ENCODE measurements at regions not wholly inside any gene's neighbourhood (a gene's known extent, or its start where the extent isn't known, plus 50 kb on each side); places are given as distances from the start of the nearest gene placed in this dataset.

- peaks cover 23% of the 10 kb centered on the region for H3K27me3 Mint-ChIP-seq (ENCODE audit: insufficient read depth, unreplicated experiment)
- no peaks in the 10 kb centered on the region for H3K9me3 Mint-ChIP-seq (ENCODE audit: unreplicated experiment)
- H3K27ac Mint-ChIP-seq (ENCODE audit: low read depth, unreplicated experiment): no peak overlapping the region
- no TSS peak for BruUV-seq (replicated peaks)
- CTCF ChIA-PET: interaction anchor here (0.7 kb wide), 1 partner anchor 324 kb away, joined by 3 read pairs; no protein-coding TSS in a partner anchor
- intact Hi-C loops (cut with micrococcal nuclease): no loop called here
- H3K4me3 Mint-ChIP-seq (ENCODE audit: unreplicated experiment): no peak overlapping the region
- no peaks in the 10 kb centered on the region for H3K4me1 Mint-ChIP-seq (ENCODE audit: insufficient read depth, unreplicated experiment)
- TF ChIP-seq CTCF (IDR thresholded peaks at IDR 0.05; ENCODE audit: unreplicated experiment): no peak
- no peak for DNase-seq (ENCODE audit: unreplicated experiment)
- POLR2A ChIA-PET: interaction anchor here (0.6 to 0.9 kb wide), 2 partner anchors 10 to 208 kb away, joined by 3 read pairs; no protein-coding TSS in a partner anchor
- H3K36me3 Mint-ChIP-seq (ENCODE audit: insufficient read depth, unreplicated experiment): no peaks in the 10 kb centered on the region
Observed at GRCh38 chr7:133180717-133181116, 72.2 kb upstream of the EXOC4 start.

- no peak overlapping the region for H3K4me3 Mint-ChIP-seq (ENCODE audit: unreplicated experiment)
- ChIA-PET CTCF (interaction anchor here (0.6 kb wide), 1 partner anchor 14 kb away, joined by 4 read pairs; no protein-coding TSS in a partner anchor), POLR2A (no interaction called here)
- H3K27ac Mint-ChIP-seq (ENCODE audit: low read depth, unreplicated experiment): no peak overlapping the region
- H3K36me3 Mint-ChIP-seq (ENCODE audit: insufficient read depth, unreplicated experiment): no peaks in the 10 kb centered on the region
- no peak for TF ChIP-seq CTCF (IDR thresholded peaks at IDR 0.05; ENCODE audit: unreplicated experiment)
- H3K4me1 Mint-ChIP-seq (ENCODE audit: insufficient read depth, unreplicated experiment): no peaks in the 10 kb centered on the region
- peak; percentile 5 for DNase-seq (ENCODE audit: unreplicated experiment)
- intact Hi-C loops (cut with micrococcal nuclease): no loop called here
- peaks cover 22% of the 10 kb centered on the region for H3K27me3 Mint-ChIP-seq (ENCODE audit: insufficient read depth, unreplicated experiment)
- H3K9me3 Mint-ChIP-seq (ENCODE audit: unreplicated experiment): no peaks in the 10 kb centered on the region
- BruUV-seq (replicated peaks): no TSS peak
Observed at GRCh38 chr7:133183042-133183794, 69.7 kb upstream of the EXOC4 start.

- BruUV-seq (replicated peaks): no TSS peak
- ChIA-PET POLR2A (no interaction called here), CTCF (no interaction called here)
- DNase-seq (ENCODE audit: unreplicated experiment): no peak
- Mint-ChIP-seq H3K4me3 (ENCODE audit: unreplicated experiment) (no peak overlapping the region), H3K4me1 (ENCODE audit: insufficient read depth, unreplicated experiment) (no peaks in the 10 kb centered on the region), H3K27me3 (ENCODE audit: insufficient read depth, unreplicated experiment) (peaks cover 14% of the 10 kb centered on the region), H3K36me3 (ENCODE audit: insufficient read depth, unreplicated experiment) (no peaks in the 10 kb centered on the region), H3K27ac (ENCODE audit: low read depth, unreplicated experiment) (no peak overlapping the region), H3K9me3 (ENCODE audit: unreplicated experiment) (no peaks in the 10 kb centered on the region)
- TF ChIP-seq CTCF (IDR thresholded peaks at IDR 0.05; ENCODE audit: unreplicated experiment): no peak
- intact Hi-C loops (cut with micrococcal nuclease): no loop called here
Observed at GRCh38 chr7:133183969-133184368, 68.9 kb upstream of the EXOC4 start.

- CTCF ChIA-PET: no interaction called here
- Mint-ChIP-seq H3K27me3 (ENCODE audit: insufficient read depth, unreplicated experiment) (peaks cover 18% of the 10 kb centered on the region), H3K4me3 (ENCODE audit: unreplicated experiment) (no peak overlapping the region), H3K9me3 (ENCODE audit: unreplicated experiment) (no peaks in the 10 kb centered on the region), H3K36me3 (ENCODE audit: insufficient read depth, unreplicated experiment) (no peaks in the 10 kb centered on the region), H3K4me1 (ENCODE audit: insufficient read depth, unreplicated experiment) (no peaks in the 10 kb centered on the region), H3K27ac (ENCODE audit: low read depth, unreplicated experiment) (no peak overlapping the region)
- no peak for DNase-seq (ENCODE audit: unreplicated experiment)
- intact Hi-C loops (cut with micrococcal nuclease): no loop called here
- TF ChIP-seq CTCF (IDR thresholded peaks at IDR 0.05; ENCODE audit: unreplicated experiment): no peak
- POLR2A ChIA-PET: no interaction called here
- no TSS peak for BruUV-seq (replicated peaks)
Observed at GRCh38 chr7:133185512-133185911, 67.4 kb upstream of the EXOC4 start.
